DMS114 treated with DMSO at 0.1 percent for 48 hours (cell line): ENCODE measurements at regions not wholly inside any gene's neighbourhood (a gene's known extent, or its start where the extent isn't known, plus 50 kb on each side); places are given as distances from the start of the nearest gene placed in this dataset.

ENCODE experiments used
- DNase-seq: peaks from one replicate; lab custom pipeline; 2025; ENCODE audit not compliant: unreplicated experiment; lab: John Stamatoyannopoulos, UW

GRCh38 chr21:17903029-17903806, 84.1 kb upstream of the C21orf91 start:
- DNase-seq = peak; percentile 20

DNA sequence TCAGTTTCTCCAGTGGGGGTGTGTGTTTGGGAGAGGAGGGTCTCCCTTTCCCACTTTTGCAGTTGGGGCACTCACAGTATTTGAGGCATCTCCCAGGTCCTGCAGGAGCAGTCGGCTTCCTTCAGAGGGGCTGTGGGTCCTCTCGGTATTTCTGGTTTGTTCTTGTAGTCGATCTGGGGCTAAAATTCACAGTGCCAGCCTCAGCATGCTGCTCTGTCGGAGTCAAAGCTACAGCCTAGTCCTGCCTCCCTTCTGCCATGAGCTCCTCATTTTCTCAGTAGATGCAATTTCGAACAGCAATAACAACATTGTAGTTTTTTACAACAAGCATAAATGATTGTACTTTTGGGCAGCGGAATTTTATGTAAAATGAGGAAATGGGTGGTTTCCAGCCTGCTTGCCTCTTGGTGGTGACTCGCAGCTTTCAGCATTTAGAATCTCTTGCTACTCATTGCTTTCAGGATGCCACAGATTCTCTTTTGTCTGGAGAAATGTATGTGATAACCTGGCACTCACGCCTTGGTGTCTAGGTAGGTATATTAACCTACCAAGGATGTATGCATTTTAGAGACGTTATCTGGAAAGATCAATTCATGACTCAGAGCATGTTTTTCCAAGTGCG, 82.4 kb upstream of the C21orf91 start:
- DNase-seq = no peak

GRCh38 chr21:17900990-17901385, 81.8 kb upstream of the C21orf91 start:
- DNase-seq = no peak

GRCh38 chr21:17900281-17900989, 81.3 kb upstream of the C21orf91 start:
- DNase-seq = no peak

- no peak for DNase-seq
These were observed 70.0 kb upstream of the C21orf91 start for GRCh38 chr21:17889171-17889570.

DNA sequence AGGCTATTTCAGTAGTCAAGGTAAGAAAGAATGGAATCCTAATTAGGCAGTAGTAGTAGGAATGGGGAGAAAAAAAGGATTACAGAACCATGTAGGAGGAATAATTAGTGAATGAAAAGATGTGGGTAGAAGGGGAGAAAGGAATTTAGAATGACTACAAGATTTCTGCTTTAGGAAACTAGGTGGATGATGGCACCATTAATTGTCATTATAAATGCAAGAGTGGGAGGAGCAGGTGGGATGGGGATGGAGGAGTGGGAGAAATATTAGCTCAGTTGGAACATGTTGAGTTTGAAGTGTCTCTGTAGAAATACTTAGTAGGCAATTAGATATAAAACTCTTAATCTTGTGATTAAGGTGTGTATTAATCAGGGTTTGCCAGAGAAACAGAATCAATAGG, 50.0 kb upstream of the C21orf91 start:
- DNase-seq = no peak
